HL-60 (cell line): ENCODE measurements at regions not wholly inside any gene's neighbourhood (a gene's known extent, or its start where the extent isn't known, plus 50 kb on each side); places are given as distances from the start of the nearest gene placed in this dataset.

Experiments
- DNase-seq, 2 experiments: peaks; one replicate each; pipeline ENCODE4 v3.0.0-alpha.2; 2010 to 2020; ENCODE audit warnings: low read depth in 1 of 2, low spot score in 1 of 2
- H3K27ac ChIP-seq: fragments of 250-450 bp; sonication (Bioruptor Pico); replicated peaks from 2 replicates; pipeline ENCODE4 v1.5.1; 2020; ENCODE audit warnings: mild to moderate bottlenecking, moderate library complexity
- H3K27me3 ChIP-seq: fragments of 250-450 bp; sonication (Bioruptor Pico); 2 replicates; pipeline ENCODE4 v1.5.1; 2021; ENCODE audit warnings: mild to moderate bottlenecking, moderate library complexity; ENCODE audit not compliant: insufficient read depth, poor library complexity, severe bottlenecking
- H3K4me3 ChIP-seq: replicated peaks from 2 replicates; pipeline ENCODE4 v1.5.1; 2011; ENCODE audit warnings: mild to moderate bottlenecking, control low read depth, low read length; ENCODE audit not compliant: insufficient read depth
- CTCF ChIP-seq: IDR thresholded peaks from one replicate; pipeline ENCODE4 v1.5.1; 2011; ENCODE audit warnings: low read length, control low read depth, inconsistent platforms; ENCODE audit not compliant: insufficient read depth
- GABPA ChIP-seq: IDR thresholded peaks from 2 replicates; pipeline ENCODE4 v1.6.1; 2012; ENCODE audit warnings: low read depth
- POLR2AphosphoS5 ChIP-seq: IDR thresholded peaks from 2 replicates; pipeline ENCODE4 v1.6.1; 2012; ENCODE audit warnings: low read depth
- SPI1 ChIP-seq: IDR thresholded peaks from 2 replicates; pipeline ENCODE4 v1.6.1; 2012; ENCODE audit warnings: low read depth, mild to moderate bottlenecking, borderline replicate concordance
- TF ChIP-seq, protein P1 (sequence below): IDR thresholded peaks from 2 replicates; pipeline ENCODE4 v1.6.1; 2012; ENCODE audit warnings: low read depth; ENCODE audit not compliant: insufficient replicate concordance

DNA sequence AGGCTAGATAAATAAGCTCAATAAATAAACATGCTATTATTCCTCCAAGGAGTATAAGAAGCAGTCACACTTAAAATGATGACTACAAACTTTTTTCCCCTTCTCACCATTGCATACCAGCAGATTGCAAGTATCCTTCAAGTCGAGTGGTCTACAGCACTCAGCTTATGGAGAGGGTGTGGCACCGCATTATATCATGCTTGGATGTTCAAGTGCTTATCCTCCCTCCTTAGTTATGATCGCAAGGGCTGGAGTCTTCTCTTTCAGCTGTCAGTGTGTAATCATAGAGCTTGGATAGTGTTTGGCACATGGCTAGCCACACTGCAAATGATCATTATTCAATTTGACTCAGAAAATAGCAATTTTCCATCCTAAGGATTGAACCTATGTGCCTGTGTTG is 124.0 kb downstream of the CARTPT start:
- no peak for TF ChIP-seq SPI1
- TF ChIP-seq, protein P1, sequence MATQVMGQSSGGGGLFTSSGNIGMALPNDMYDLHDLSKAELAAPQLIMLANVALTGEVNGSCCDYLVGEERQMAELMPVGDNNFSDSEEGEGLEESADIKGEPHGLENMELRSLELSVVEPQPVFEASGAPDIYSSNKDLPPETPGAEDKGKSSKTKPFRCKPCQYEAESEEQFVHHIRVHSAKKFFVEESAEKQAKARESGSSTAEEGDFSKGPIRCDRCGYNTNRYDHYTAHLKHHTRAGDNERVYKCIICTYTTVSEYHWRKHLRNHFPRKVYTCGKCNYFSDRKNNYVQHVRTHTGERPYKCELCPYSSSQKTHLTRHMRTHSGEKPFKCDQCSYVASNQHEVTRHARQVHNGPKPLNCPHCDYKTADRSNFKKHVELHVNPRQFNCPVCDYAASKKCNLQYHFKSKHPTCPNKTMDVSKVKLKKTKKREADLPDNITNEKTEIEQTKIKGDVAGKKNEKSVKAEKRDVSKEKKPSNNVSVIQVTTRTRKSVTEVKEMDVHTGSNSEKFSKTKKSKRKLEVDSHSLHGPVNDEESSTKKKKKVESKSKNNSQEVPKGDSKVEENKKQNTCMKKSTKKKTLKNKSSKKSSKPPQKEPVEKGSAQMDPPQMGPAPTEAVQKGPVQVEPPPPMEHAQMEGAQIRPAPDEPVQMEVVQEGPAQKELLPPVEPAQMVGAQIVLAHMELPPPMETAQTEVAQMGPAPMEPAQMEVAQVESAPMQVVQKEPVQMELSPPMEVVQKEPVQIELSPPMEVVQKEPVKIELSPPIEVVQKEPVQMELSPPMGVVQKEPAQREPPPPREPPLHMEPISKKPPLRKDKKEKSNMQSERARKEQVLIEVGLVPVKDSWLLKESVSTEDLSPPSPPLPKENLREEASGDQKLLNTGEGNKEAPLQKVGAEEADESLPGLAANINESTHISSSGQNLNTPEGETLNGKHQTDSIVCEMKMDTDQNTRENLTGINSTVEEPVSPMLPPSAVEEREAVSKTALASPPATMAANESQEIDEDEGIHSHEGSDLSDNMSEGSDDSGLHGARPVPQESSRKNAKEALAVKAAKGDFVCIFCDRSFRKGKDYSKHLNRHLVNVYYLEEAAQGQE, result no peak
- TF ChIP-seq POLR2AphosphoS5, result no peak
- no peaks in the 10 kb centered on the region for H3K27me3 ChIP-seq
- DNase-seq, result no peak
- no peak overlapping the region for H3K4me3 ChIP-seq
- H3K27ac ChIP-seq, result no peak overlapping the region

- no peak overlapping the region for H3K27ac ChIP-seq
- TF ChIP-seq SPI1, result no peak
- no peak for TF ChIP-seq CTCF
- no peak for TF ChIP-seq POLR2AphosphoS5
- TF ChIP-seq, protein P1, result no peak
- no peak for TF ChIP-seq GABPA
- DNase-seq, result no peak
- H3K4me3 ChIP-seq, result no peak overlapping the region
- no peaks in the 10 kb centered on the region for H3K27me3 ChIP-seq
Observed at GRCh38 chr5:71844862-71845261, 125.8 kb downstream of the CARTPT start.

DNA sequence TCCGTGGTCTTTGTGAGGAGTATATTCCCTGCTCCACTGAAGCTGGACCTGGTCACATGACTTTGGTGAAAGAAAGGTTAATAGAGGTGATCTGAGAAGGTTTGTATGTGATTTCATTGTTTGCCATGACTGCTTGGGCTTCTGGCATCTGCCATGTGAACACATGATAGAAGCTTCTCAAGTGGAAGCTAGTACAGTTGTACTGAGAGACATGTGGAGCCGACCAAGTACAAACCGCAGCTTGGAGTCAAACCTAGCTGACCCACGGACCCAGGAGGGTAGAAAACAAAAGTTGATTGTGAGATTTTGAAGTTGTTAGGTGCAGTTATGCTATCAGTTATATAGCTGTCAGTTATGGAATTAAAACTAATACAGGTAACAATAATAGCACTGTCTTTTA is 140.4 kb downstream of the CARTPT start:
- Histone ChIP-seq H3K4me3 (no peak overlapping the region), H3K27me3 (no peaks in the 10 kb centered on the region), H3K27ac (no peak overlapping the region)
- DNase-seq, result no peak
- TF ChIP-seq, protein P1, result no peak
- TF ChIP-seq SPI1, result no peak
- TF ChIP-seq GABPA, result no peak
- no peak for TF ChIP-seq CTCF
- TF ChIP-seq POLR2AphosphoS5, result no peak

DNA sequence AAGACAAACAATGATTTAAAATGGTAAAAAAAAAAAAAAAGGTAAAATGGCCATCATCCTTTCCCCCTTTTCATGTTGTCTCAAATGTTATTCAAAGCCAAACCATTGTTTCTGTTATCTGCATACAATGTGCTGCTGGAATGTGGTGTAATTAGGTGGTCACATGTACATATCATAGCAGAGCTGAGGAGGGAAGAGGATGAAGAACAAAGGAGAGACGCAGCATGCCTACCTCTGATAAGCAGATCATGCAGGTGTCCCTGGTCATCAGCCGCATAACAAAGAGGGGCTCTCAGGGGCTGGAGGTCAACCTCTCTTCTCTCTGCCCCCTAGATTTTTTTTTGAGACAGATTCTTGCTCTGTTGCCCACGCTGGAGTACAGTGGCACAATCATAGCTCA is 141.0 kb downstream of the CARTPT start:
- Histone ChIP-seq H3K27ac (no peak overlapping the region), H3K27me3 (no peaks in the 10 kb centered on the region), H3K4me3 (no peak overlapping the region)
- TF ChIP-seq SPI1 (no peak), POLR2AphosphoS5 (no peak), CTCF (no peak)
- no peak for DNase-seq
